GM18520 (cell line): ENCODE measurements at regions not wholly inside any gene's neighbourhood (a gene's known extent, or its start where the extent isn't known, plus 50 kb on each side); places are given as distances from the start of the nearest gene placed in this dataset.
"Not testable (repeated sequence)": the region's sequence is repeated elsewhere in the genome, so short reads cannot be mapped to it uniquely, and the experiment has no call there.

Source experiments
- ATAC-seq: cut with Tn5 transposase; IDR thresholded peaks from one replicate; pipeline ENCODE4 v1.9.1; 2021; ENCODE audit not compliant: unreplicated experiment

DNA sequence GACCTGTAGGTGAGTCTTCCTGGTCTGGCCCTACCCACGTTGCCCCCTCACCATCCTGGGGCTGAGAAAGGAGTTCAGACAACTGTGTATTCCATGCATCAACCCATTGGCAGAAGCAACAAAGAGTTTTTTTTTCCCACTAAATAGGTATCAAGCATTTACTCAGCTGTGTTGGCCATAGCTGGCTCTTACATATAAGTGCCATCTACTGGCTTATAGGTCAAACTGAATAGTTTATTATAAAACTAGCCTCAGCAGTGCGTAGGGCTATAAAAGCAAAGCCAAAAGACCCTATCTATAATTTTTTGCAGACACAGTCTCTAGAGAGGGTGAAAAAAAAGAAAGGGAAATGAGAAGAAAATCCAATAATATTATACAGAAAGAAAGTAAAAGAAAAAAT, 765.2 kb upstream of the MGAT4C start:
- ATAC-seq = no peak

DNA sequence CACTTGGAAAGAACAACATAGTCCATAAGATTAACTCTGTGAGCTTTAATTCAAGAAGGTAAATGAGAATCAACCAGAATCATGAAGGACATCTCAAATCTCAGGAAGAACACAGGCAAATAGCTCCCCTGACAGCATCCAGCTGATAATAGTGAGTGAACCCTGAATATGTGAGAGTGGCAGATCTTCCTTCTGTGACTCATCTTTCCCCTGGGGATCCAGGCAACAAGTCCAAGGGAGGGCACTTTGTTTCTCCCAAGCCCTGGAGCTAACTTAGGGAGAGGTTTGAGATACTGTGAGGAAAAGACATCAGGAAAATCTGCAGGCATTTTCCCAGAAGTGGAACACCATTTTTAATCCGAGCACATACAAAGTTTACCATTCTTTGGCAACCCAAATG, 763.9 kb upstream of the MGAT4C start:
- ATAC-seq = no peak

DNA sequence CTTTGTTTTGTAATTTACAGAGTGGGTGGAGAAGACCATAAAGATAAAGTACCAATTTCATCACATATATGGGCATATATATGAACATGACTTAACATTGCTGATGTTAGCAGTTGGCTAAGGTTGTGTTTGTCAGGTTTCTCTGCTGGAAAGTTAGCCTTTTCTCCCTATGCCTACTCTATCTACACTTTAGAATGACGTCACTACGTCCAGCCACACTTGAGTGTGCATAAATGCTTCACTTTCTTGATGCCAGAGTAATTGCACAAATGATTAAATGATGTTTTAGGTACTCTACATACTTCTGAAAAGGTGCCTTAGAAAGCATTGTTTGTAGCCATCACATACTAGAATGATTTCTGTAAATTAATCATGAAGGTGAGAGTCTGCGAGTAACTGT, 759.2 kb upstream of the MGAT4C start:
- ATAC-seq = no peak

DNA sequence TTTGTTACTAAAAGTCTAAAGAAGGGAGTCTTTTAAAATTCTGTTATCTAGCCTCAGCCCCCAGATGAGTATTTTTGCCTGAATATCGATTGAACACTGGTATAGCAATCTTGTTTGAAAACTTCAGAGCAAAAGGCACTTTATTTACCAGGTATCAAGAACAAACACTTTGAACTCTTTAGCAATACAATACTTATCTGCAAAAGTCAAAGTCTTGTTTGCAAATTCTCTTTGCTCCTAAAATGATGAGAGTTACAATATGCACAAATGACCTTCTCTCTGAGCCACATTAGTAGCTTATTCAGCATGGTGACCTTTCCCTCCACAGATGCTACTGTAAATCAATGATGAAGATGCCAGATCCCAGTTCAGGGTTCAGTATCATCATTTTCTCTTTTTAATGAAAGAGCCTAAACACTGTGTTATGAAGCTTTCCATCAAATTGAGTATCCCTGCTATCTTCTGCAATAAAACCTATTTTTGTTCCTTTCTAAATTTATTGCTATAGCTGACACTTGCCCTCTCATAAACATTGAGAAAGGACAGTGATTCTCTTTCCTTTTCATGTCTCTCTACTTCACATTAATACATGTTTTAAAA, 752.7 kb upstream of the MGAT4C start:
- no peak for ATAC-seq

DNA sequence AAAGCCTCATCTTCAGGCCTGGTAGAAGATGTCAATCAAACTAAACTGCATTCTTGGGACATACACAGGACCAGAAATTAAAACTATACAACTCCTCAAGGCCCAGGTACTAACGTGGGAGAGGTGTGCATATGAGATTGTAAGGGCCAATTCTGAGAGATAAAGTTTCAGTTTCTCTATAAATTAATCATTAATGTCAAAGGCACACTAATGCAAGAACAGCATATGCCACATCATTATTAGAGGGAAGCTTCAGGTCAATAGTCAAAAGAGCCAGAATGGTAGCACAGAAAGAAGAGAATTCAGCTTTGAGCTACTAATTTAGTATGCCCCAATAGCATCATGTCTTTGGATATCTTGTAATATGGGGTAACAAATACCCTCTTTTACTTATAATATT, 744.9 kb upstream of the MGAT4C start:
- ATAC-seq = no peak

DNA sequence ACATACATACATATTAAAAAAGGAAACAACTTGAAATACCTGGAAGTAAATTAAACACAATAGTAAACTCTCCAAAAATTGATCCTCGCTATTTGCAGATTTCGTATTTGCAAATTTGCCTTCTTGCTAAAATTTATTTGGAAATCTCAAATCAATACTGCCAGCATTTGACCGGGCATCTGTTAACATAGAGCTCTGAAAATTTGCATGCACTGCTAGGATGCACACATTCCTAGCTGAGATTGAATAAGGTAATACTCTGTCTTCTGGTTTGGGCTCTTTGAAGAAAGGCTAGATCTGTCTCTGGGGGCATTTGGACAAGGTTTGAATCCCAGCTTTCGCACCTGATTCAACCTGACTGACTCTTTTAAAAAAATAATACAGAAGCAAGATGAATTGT, 729.1 kb upstream of the MGAT4C start:
- no peak for ATAC-seq

DNA sequence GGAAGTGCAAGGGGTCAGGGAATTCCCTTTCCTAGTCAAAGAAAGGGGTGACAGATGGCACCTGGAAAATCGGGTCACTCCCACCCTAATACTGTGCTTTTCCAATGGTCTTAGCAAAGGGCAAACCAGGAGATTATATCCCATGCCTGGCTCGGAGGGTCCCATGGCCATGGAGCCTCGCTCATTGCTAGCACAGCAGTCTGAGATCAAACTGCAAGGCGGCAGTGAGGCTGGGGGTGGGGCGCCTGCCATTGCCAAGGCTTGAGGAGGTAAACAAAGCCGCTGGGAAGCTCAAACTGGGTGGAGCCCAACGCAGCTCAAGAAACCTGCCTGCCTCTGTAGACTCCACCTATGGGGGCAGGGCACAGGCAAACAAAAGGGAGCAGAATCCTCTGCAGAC, 714.4 kb upstream of the MGAT4C start:
- ATAC-seq = not testable (repeated sequence)

DNA sequence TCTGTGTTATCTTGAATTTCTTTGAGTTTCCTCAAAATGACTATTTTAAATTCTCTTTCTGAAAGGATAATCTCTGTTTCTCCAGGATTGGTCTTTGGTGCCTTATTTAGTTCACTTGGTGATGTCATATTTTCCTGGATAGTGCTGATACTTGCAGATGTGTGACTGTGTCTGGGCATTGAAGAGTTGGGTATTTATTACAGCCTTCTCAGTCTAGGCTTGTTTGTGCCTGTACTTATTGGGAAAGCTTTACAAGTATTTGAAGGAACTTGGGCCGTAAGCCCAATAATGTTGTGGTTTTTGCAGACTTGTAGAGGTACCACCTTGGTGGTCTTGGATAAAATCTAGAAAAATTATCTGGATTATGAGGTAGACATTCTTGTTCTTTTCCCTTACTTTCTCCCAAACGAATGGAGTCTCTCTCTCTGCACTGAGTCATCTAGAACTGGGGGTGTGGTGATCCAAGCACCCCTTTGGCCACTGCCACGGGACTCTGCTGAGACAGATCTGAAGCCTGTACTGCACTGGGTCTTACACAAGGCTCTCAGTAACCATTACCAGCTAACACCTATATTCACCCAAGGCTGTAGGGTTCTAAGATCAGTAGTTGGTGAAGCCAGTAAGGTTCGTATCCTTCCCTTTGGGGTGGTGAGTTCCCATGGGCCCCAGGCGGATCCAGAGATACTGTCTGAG, 703.7 kb upstream of the MGAT4C start:
- ATAC-seq = no peak

DNA sequence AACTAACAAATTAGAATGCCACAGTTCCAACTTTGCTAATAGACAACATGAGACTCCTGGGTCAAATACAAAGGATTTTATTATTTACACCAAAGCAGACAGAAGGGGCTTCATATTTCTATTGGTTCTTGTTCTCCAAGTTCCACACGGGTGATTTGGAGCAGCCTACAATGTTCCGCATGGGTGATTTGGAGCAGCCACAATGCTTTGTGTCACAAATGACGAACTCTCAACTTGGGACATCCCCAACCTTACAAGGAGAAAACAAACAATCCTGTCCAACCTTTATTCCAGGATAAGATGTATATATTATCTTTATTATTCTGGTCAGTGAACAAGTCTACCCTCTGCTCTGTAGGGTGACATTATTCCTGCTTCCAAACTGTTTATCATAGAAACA, 694.3 kb upstream of the MGAT4C start:
- no peak for ATAC-seq

DNA sequence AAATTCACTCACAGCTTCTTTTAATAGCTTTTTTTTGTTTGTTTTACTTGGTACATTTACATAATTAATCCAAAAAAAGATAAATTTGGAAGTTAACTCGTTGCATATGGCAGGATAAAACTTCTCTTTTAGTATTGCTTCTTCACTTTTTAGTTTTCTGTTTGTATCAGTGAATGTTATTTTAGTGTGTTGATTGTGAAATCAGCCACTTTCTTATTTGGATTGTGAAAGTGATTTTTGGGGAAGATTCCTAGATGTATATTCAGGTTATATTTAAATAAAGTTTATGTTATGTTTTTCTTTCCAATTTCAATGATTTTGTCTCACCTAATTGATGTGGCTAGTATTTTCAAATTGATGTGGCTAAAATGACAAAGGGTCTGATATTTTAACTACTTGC, 693.9 kb upstream of the MGAT4C start:
- no peak for ATAC-seq

DNA sequence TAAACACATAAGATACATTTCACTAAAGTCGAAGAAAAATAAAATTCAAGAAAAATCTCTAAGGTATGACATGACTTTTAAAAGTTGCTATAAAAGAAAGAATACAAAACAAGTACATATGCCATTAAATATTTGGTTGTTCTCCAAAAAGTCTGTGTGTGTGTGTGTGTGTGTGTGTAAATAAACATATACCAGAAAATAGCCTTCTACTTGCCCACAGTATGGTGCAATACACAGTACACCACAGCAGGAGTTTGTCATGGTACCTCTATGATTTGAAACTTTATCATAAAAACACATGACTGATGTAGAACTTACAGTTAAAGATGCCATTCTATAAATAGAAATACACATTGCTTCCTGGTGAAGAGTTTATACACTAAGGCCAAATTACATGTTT, 692.7 kb upstream of the MGAT4C start:
- ATAC-seq = no peak

DNA sequence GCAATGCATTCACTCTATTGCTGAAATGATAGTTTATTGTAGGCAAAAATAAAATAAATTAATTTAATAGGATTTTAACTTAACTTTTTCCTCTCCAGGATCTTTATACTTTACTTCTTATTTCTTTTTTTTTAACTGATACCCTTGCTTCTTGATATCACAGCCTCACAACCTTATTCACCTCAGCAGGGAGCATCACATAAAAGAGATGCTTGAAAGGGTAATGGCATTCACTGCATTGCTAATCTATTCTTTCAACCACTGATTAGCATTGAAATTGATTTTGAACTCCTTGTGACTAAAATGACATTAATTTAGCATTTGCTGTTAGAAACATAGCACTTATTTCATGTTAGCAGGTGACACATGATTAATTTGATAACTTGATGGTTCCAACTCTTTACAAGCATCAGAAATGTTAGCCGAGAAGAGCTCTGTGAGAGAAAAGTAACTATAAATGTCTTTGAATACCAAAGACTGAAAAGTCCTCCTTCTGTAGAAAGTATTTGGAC, 689.5 kb upstream of the MGAT4C start:
- ATAC-seq = no peak

DNA sequence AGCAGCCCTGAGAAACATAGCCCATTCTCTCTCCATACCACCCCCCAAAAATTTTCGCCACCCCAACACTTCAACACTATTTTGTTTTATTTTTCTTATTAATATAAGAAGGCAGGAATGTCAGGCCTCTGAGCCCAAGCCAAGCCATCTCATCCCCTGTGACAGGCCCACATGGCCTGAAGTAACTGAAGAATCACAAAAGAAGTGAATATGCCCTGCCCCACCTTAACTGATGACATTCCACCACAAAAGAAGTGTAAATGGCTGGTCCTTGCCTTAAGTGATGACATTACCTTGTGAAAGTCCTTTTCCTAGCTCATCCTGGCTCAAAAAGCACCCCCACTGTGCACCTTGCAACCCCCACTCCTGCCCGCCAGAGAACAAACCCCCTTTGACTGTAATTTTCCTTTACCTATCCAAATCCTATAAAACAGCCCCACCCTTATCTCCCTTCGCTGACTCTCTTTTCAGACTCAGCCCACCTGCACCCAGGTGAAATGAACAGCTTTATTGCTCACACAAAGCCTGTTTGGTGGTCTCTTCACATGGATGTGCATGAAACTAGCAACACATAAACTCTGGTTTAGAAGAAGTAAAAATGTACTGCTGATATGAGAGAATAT, 688.1 kb upstream of the MGAT4C start:
- not testable (repeated sequence) for ATAC-seq

DNA sequence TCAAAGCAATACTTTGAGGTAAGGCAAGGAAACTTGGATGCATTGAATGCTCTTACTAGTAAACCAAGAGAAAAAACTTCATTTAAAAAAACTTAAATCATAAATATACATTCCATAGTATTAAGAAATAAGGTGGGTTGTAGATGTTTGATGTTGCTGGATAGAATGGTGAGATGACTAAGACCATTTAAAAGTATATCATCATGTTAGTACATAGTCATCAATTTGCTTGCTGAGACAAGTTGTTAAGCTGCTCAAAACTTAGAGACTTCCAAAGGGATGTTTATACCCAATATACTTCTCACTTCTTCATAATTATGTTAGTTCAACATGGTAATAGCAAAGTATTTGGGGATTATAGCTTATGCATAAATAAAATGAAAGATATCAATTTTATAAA, 675.5 kb upstream of the MGAT4C start:
- ATAC-seq = no peak

DNA sequence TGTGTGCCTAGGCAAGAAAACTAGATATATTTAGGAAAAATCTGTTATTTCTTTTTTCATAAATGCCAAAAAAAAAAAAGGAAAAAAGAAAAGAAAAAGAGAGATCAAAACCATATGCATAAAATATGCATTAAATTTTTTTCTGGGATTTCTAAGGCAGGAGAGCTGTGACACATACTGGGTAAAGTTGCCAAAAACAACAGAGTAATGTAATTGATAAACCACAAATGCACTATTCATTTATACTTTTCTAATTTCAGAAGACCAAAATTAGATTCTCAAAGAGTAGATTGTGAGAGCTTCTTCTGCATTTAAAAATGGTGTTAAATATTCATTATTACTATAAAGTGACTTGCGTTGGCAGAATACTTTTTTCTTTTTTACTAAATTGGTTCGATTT, 673.8 kb upstream of the MGAT4C start:
- ATAC-seq = no peak

DNA sequence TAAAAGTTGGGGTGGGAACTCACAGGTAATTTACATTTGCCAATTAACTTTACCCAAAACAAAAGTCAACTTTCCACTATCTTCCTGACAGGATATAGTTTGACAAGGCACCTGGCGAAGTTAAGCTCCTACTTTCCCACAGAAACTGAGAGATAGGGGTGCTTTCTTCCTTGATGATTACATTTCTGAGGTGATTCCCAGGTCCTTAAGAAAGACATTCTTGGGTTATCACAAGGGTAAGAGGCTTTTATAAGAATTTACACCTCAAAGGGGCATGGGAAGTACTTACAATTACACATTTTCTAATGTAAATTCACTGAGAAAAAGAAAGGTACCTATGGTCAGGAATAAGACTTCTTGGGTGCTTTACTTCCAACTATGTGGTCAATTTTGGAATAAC, 660.9 kb upstream of the MGAT4C start:
- no peak for ATAC-seq

DNA sequence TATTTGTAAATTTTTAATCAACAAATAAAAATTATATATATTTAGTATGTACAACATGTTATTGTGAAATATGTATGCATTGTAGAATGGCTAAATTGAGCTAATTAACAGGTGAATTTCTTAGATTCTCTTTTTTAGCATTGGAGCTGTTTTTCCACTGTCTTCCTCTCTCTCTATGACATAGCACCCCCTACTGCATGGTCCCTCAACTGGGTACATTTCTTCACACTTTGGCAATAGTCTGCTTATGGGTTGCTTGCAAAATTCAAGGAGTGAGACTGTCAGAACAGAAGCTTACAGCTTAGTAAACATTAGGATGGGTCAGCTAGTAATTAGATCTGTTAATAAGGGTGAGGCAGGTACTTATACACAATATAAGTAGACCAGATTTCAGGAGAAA, 658.5 kb upstream of the MGAT4C start:
- ATAC-seq = no peak

DNA sequence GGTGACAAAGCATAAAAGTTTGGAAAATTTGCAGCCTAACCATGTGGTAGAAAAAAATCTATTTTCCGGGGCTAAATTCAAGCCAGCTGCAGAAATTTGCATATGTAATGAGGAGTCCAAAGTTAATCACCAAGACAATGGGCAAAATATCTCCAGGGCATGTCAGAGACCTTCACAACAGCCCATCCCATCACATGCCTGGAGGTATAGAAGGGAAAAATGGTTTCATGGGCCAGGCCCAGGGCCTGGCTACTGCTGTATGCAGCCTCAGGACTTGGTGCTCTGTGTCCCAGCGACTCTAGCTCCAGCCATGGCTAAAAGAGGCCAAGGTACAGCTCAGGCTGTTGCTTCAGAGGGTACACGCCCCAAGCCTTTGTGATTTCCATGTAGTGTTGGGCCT, 655.8 kb upstream of the MGAT4C start:
- no peak for ATAC-seq

DNA sequence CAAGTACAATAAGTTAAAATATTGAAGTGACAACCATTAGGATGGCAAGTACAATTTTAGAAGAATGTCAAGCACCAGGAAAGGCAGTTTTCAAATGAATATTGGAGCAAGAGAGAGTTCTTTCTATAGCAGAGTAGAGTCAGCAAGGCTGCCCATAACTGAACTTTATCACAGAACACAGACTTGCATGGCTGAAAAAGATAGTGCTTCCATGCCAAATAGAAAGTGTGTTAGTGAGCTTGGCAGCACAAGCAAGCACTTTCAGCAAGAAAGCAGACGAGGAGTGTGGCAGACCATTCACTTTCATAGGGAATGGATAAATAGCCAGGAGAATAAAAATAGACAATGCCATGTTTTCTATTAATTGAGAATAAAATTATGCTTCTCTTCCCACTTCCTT, 647.0 kb upstream of the MGAT4C start:
- no peak for ATAC-seq

DNA sequence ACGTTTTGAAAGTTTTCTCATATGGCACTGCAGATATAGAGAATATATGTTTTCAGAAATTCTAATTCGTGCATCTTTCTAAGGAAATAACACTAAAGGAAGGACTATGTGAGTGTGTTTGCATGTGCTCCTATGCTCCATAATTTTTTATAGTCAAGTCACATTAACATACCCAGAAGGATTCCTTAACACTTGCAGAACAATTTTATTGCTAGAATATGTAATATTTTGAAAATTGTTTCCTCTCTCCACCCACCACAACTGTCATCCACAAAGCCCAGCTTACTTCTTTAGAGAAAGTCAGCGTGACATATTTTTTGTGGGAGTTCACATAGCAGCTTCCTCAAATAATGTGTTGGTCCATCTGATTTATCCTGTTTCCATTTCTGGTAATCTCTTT, 604.6 kb upstream of the MGAT4C start:
- ATAC-seq = no peak

DNA sequence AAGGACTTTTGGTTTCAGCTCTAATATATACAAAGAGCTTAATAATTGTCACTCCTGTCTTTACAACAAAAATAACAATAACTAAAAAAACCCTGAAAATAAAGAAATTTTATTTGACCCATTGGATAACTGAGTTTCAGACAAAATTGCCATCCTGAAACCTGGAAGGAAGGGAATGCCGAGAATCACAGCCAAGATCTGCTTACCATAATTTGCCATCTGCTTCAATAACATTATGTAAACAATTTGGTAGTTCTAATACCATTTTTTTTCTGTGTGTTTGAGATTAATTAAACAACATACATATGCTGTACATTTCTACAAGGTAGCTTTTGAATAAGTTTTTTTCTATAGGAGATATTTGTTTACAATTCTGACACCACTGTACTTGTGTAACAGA, 596.3 kb upstream of the MGAT4C start:
- ATAC-seq = no peak

DNA sequence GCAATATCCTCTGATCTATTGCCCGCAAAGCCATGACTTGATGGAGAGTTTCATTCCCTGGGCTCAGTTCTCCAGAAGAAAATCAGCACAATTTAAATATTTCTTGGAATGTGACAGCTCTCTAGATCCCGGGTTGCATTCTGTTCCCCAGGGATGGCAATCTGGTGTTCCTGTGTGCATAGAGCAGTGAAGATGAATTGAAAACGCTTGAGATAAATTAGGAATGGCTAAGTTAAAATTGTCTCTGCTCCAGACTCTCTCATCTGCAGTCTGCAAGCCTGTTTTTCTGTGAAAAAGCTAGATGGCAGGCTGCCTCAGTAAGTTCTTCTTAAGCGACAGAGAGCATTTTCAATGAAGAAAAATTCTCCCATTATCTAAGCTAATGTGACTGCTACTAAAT, 582.5 kb upstream of the MGAT4C start:
- ATAC-seq = no peak

DNA sequence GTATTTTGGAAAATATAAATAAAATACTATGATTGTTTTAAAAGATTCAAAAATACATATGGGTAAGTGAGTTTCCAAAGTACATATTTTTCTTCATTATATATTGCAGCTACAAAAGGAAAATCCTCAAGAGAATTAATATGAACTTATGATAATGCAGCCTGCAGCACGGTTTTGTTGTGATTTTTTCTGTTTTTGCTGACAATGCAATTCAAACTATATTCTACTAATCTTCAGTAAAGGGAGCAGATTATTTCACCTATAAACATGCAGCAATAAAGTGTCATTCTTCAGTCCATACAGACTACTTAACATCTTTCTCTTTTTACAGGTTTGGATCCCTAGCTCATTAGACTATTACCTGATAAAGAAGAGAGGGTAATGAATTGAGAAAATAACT, 582.1 kb upstream of the MGAT4C start:
- ATAC-seq = no peak
